ENCODE measurements at regions not wholly inside any gene's neighbourhood (a gene's known extent, or its start where the extent isn't known, plus 50 kb on each side); places are given as distances from the start of the nearest gene placed in this dataset.

- Histone ChIP-seq H3K27ac (ENCODE audit: control insufficient read depth, insufficient read depth, low read length) (no peak overlapping the region), H3K27me3 (ENCODE audit: control insufficient read depth, extremely low read depth, insufficient read depth, low read length) (no peaks in the 10 kb centered on the region), H3K79me2 (ENCODE audit: control insufficient read depth, insufficient read depth, low read length) (no peaks in the 10 kb centered on the region), H3K9me1 (ENCODE audit: control insufficient read depth, extremely low read depth, insufficient read depth, low read length) (no peaks in the 10 kb centered on the region), H4K20me1 (ENCODE audit: control insufficient read depth, extremely low read depth, insufficient read depth, low read length) (no peaks in the 10 kb centered on the region), H3K9ac (ENCODE audit: control insufficient read depth, extremely low read depth, insufficient read depth, low read length) (no peak overlapping the region), H3K9me3 (ENCODE audit: control insufficient read depth, low read depth, low read length) (no peaks in the 10 kb centered on the region), H3K4me1 (ENCODE audit: control insufficient read depth, extremely low read depth, insufficient read depth, low read length) (no peaks in the 10 kb centered on the region), H3K4me3 (ENCODE audit: control insufficient read depth in 2 of 3, extremely low read depth in 1 of 3, insufficient read depth in 2 of 3, low read depth in 1 of 3, low read length in 3 of 3) (no peak overlapping the region), H3K4me2 (ENCODE audit: control insufficient read depth, extremely low read depth, insufficient read depth, low read depth, low read length) (no peak overlapping the region), H2AFZ (ENCODE audit: control insufficient read depth, low read length) (no peak overlapping the region), H3K36me3 (ENCODE audit: control insufficient read depth in 2 of 2, extremely low read depth in 1 of 2, insufficient read depth in 2 of 2, low read length in 2 of 2) (no peaks in the 10 kb centered on the region)
- dilution Hi-C loops (cut with MboI; ENCODE audit: extremely low pct_ligation_motif_present, low sequenced_read_pairs) = no loop called here
- DNase-seq (ENCODE audit: low read depth, low spot score) (no peak), FAIRE-seq (no peak)
- TF ChIP-seq CTCF (optimal IDR thresholded peaks at IDR 0.05 in 1 of 3, IDR thresholded peaks at IDR 0.05 in 1 of 3, conservative IDR thresholded peaks at IDR 0.05 in 1 of 3; ENCODE audit: extremely low read depth in 1 of 3, insufficient read depth in 2 of 3, low read length in 3 of 3) (no peak), EZH2 (IDR thresholded peaks at IDR 0.05; ENCODE audit: low read length) (no peak)
These were observed 67.8 kb upstream of the SDK1 start for GRCh38 chr7:3233301-3233700.

GRCh38 chr7:3234051-3234450 lies 67.0 kb upstream of the SDK1 start:
- TF ChIP-seq CTCF (optimal IDR thresholded peaks at IDR 0.05 in 1 of 3, IDR thresholded peaks at IDR 0.05 in 1 of 3, conservative IDR thresholded peaks at IDR 0.05 in 1 of 3; ENCODE audit: extremely low read depth in 1 of 3, insufficient read depth in 2 of 3, low read length in 3 of 3) = no peak
- no peak for TF ChIP-seq EZH2 (IDR thresholded peaks at IDR 0.05; ENCODE audit: low read length)
- Histone ChIP-seq H3K4me3 (ENCODE audit: control insufficient read depth in 2 of 3, extremely low read depth in 1 of 3, insufficient read depth in 2 of 3, low read depth in 1 of 3, low read length in 3 of 3) (no peak overlapping the region), H3K4me1 (ENCODE audit: control insufficient read depth, extremely low read depth, insufficient read depth, low read length) (no peaks in the 10 kb centered on the region), H3K9ac (ENCODE audit: control insufficient read depth, extremely low read depth, insufficient read depth, low read length) (no peak overlapping the region), H3K36me3 (ENCODE audit: control insufficient read depth in 2 of 2, extremely low read depth in 1 of 2, insufficient read depth in 2 of 2, low read length in 2 of 2) (no peaks in the 10 kb centered on the region), H4K20me1 (ENCODE audit: control insufficient read depth, extremely low read depth, insufficient read depth, low read length) (no peaks in the 10 kb centered on the region), H3K9me1 (ENCODE audit: control insufficient read depth, extremely low read depth, insufficient read depth, low read length) (no peaks in the 10 kb centered on the region), H3K27ac (ENCODE audit: control insufficient read depth, insufficient read depth, low read length) (no peak overlapping the region), H3K27me3 (ENCODE audit: control insufficient read depth, extremely low read depth, insufficient read depth, low read length) (no peaks in the 10 kb centered on the region), H3K9me3 (ENCODE audit: control insufficient read depth, low read depth, low read length) (no peaks in the 10 kb centered on the region), H2AFZ (ENCODE audit: control insufficient read depth, low read length) (no peak overlapping the region), H3K79me2 (ENCODE audit: control insufficient read depth, insufficient read depth, low read length) (no peaks in the 10 kb centered on the region), H3K4me2 (ENCODE audit: control insufficient read depth, extremely low read depth, insufficient read depth, low read depth, low read length) (no peak overlapping the region)
- FAIRE-seq (no peak), DNase-seq (ENCODE audit: low read depth, low spot score) (no peak)
- dilution Hi-C loops (cut with MboI; ENCODE audit: extremely low pct_ligation_motif_present, low sequenced_read_pairs) = no loop called here

Data from keratinocyte (primary cell).